KG1 (cell line): ENCODE measurements at regions not wholly inside any gene's neighbourhood (a gene's known extent, or its start where the extent isn't known, plus 50 kb on each side); places are given as distances from the start of the nearest gene placed in this dataset.
A peak's percentile ranks its signal among the peaks of the same experiment; 100 is the strongest.
"Not testable (repeated sequence)": the region's sequence is repeated elsewhere in the genome, so short reads cannot be mapped to it uniquely, and the experiment has no call there.

ENCODE experiments used
- DNase-seq: peaks from one replicate; lab custom pipeline; 2025; lab: John Stamatoyannopoulos, UW

DNA sequence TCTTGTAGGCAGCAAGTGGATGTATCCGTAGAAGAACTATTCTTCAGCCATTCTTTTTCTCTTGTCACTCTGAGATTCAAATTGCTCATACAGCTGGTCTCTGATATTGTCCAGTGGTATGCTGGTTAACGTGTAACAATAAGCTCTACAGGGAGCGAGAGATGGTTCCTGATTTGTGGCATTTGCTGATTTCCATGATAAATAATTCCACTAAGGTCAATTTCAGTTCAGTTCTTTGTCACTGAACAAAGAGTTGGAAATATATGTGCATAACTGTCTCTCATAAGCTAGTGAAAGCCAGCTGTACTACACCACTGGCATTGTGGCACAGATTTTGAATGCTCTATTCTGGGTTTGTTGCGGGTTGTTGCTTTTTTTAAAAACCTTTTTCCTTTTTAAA is 131.7 kb downstream of the MTHFS start:
- no peak for DNase-seq

DNA sequence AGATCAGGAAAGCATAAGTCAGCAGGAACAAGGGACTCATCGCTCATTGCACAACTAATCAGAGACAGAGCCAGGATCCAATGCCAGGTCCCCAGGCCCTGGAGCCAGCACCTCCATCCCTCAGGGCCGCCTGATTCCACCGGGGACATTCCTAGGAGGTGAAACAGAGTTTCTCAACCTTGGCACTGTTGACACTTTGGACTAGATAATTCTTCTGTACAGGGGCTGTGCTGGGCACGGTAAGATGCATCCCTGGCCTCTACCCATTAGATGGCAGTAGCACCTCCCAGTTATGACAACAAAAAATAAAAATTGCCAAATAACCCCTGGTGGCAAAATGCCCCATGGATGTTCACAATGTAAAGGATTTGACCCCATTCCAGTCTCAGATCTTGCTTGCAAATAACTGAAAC is 127.7 kb downstream of the MTHFS start:
- DNase-seq, result peak; percentile 2

DNA sequence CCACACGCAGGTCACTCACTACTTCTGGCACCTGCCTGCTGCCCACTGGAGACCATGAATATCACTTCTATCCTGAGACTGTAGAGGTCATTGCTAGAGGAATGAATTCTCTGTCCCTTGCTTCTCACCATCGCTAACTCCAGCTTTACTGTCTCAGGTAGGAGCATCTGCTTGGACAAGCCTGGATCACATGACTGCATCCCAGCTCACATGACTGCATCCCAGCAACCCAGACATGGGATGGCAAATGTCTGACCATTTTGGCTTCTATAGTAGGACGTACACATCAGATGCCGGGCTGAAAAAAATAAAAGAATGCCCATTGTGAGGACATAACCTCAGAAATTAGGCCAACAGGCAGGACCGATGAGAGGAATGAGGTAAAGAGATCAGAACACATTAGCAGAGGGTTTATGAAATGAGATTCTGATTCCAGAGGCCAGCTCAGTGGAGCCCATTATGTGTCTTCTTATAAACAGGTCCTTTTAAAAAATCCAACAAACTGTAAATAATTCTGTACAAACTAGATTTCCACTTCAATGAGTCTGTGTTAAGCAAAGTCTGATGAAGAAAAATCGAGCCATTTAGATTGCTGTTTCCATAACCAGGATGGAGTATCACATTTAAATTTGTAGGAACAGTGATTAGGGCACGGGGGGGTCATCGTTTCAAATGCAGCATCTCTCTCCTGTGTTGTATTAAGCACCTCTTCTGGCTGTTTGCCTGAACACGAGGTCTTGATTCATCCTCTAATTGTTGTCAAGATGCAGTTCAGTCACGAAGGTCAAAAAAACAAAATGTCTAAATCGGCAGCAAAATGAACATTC is 126.7 kb downstream of the MTHFS start:
- DNase-seq, result no peak

DNA sequence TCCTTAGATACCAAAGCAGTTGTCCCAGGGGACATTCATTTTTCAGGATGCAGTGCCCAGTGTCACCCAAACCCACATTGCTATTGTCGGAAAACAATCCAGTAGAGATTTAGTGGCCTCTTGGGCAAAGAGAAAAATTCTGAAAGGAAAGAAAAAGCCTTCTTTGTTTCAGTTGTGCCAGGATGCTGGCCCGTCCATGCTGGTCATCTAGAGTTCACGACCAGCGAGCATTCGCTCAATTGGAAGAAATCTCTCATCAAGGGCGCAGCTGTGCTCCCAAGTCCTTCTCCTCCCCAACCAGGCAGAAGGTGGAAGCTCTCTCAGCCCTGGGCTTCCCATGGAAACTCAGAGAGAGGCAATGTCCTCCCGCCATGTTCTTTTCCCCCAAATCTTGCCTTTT is 123.7 kb downstream of the MTHFS start:
- no peak for DNase-seq

DNA sequence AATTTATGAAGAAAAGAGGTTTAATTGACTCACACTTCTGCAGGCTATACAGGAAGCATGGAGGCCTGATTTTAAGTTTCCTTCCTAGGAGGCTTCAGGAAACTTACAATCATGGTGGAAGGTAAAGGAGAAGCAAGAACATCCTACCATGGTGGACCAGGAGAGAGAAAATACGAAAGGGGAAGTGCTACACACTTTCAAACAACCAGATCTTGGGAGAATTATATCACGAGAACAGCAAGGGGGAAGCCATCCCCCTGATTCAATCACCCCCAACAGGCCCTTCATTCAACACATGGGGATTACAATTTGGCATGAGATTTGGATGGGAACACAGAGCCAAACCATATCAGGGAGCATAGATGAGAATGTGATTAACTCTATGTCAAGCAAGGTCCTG is 121.0 kb downstream of the MTHFS start:
- DNase-seq, result no peak

DNA sequence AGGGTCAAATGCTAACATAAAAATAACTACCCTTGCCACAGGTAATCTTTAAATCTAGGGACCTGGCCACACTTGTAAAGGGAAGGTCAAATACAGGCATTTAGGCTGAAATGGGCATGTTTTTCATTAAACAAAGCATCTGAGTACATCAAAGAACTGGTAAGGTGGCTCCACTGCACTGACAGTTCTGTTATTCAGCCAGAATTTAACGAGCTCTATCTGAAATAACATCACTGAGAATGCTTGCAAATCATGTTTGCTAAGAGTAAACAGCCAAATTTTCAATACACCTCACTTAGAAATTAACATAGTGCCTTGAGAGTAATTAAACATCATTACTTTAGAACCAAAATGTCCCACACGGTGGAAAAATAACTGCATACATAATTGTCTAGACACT is 118.9 kb downstream of the MTHFS start:
- no peak for DNase-seq

DNA sequence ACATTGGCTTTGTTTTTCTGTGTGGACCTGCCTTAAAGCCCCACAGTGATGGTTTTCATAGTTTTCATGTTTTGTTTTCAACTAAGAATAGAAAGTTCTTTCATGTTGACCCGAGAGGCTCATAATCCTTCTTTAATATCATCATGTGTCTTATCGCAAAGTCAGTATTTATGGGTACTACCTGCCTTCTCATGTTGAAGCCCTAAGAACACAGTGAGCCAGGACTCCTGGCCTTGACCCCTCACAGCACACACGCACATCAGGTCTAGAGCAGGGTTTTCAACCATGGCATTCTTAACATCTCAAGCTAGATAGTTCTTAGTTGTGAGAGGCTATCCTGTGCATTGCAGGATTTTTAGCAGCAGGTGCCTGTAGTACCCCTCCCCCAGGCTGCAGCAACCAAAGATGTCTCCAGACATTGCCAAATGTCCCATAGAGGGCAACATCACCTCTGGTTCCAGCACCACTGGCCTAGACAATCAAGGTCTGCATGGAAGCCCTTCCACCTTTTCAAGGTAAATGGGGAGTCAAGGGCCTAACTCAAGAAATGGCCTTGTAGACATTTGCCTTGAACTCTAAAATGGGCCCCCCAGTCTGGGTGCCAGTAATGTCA is 118.3 kb downstream of the MTHFS start:
- no peak for DNase-seq

DNA sequence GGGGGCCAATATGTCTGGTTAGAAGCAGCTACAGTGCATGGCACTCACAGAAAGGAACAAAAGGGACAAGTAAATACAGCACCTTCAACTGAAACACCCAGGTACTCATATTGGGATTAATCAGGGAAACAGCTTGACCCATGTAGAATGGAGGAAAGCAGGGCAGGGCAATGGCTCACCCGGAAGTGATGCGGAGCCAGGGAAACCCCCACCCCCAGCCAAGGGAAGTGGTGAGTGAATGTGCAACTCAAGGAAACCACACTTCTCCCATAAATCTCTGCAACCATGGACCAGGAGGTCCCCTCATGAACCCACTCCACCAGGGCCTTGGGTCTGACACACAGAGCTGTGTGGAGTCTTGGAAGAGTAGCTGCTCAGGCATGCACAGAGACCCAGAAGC is 117.1 kb downstream of the MTHFS start:
- DNase-seq, result no peak

DNA sequence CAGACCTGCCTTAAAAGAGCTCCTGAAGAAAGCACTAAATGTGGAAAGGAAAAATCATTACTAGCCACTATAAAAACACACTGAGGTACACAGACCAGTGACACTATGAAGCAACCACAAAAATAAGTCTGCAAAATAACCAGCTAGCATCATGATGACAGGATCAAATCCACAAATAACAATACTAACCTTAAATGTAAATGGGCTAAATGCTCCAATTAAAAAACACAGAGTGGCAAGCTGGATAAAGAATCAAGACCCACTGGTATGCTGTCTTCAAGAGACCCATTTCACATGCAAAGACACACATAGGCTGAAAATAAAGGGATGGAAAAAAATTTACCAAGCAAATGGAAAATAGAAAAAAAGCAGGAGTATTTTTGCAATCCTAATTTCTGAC is 114.5 kb downstream of the MTHFS start:
- DNase-seq, result not testable (repeated sequence)
